Subcutaneous abdominal adipose tissue (tissue), 5 donors: ENCODE measurements at regions not wholly inside any gene's neighbourhood (a gene's known extent, or its start where the extent isn't known, plus 50 kb on each side); places are given as distances from the start of the nearest gene placed in this dataset.
"Not testable (repeated sequence)": the region's sequence is repeated elsewhere in the genome, so short reads cannot be mapped to it uniquely, and the experiment has no call there.

Source experiments
- H3K27ac ChIP-seq: one replicate; pipeline ENCODE4 v1.7.0; 2013; ENCODE audit warnings: low read depth, mild to moderate bottlenecking, inconsistent platforms, low read length, moderate library complexity
- H3K27me3 ChIP-seq, 5 donors: one replicate each; pipeline ENCODE4 v1.7.0; 2013; ENCODE audit warnings: low read length in 5 of 5, inconsistent platforms in 1 of 5; ENCODE audit not compliant: control insufficient read depth in 5 of 5, insufficient read depth in 4 of 5
- H3K36me3 ChIP-seq, 5 donors: one replicate each; pipeline ENCODE4 v1.7.0; 2013; ENCODE audit warnings: low read length in 5 of 5; ENCODE audit not compliant: control insufficient read depth in 5 of 5, insufficient read depth in 5 of 5
- H3K4me1 ChIP-seq, 5 donors: one replicate each; pipeline ENCODE4 v1.7.0; 2013; ENCODE audit warnings: low read length in 5 of 5, mild to moderate bottlenecking in 3 of 5, moderate library complexity in 1 of 5; ENCODE audit not compliant: control insufficient read depth in 5 of 5, insufficient read depth in 5 of 5
- H3K4me3 ChIP-seq, 5 donors: one replicate each; pipeline ENCODE4 v1.7.0; 2013; ENCODE audit warnings: low read length in 5 of 5, low read depth in 1 of 5
- H3K9ac ChIP-seq, 5 donors: one replicate each; pipeline ENCODE4 v1.7.0; 2013; ENCODE audit warnings: low read length in 5 of 5, mild to moderate bottlenecking in 4 of 5, moderate library complexity in 3 of 5
- H3K9me3 ChIP-seq, 5 donors: one replicate each; pipeline ENCODE4 v1.7.0; 2013; ENCODE audit warnings: low read length in 5 of 5; ENCODE audit not compliant: control insufficient read depth in 5 of 5
- donor health status: healthy.
- donor health status: healthy.
- donor health status: healthy.
- donor health status: healthy.
- donor health status: healthy.

DNA sequence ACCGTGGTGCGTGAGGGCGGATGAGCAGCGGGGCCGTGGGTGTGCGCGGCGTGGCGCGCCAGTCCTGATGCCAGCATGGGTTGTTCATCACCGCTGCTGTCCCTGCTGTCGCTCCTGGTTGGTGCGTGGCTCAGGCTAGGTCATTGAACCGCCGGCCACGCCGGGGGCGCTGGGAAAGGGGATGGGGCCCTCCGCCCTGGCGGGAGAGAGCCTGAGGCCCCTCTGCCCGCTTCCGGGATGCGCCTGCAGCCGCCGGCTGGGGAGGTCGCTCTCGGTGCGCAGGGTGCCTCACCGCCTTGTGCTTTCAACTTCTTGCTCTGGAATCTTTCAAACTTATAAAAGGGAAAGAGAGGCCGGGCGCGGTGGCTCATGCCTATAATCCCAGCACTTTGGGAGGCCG, 68.5 kb upstream of the ERV3-1 start:
- H3K27ac ChIP-seq, H3K4me3 ChIP-seq, H3K4me1 ChIP-seq: not testable (repeated sequence)

DNA sequence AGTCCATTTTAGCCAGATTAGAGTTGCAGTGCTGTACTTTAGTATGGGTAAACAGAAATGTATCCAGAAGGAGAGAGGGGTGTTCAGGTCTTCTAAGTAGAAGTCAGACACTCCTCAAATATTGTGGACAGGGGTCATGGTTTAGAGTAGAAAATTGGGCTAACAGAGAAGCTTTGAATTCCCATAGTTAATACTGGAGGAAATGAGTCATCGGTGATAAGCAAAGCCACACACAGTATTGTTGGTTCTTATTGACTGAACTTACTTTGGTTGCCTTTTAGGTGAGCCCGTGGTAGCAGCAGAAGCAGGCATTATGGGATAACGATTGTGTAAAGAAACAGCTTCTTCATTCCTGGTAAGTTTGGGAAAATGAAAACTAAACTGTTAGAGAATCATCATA, 66.7 kb upstream of the ERV3-1 start:
- H3K27ac ChIP-seq, H3K4me1 ChIP-seq, H3K9me3 ChIP-seq, H3K4me3 ChIP-seq, H3K27me3 ChIP-seq, H3K9ac ChIP-seq: not testable (repeated sequence)
- peaks cover 0 to 13% (median 7%) of the 10 kb centered on the region in 5 donors for H3K36me3 ChIP-seq

More for the DNA sequence above, 68.5 kb upstream of the ERV3-1 start:
- not testable (repeated sequence) for H3K27me3 ChIP-seq, H3K36me3 ChIP-seq, H3K9ac ChIP-seq, H3K9me3 ChIP-seq

DNA sequence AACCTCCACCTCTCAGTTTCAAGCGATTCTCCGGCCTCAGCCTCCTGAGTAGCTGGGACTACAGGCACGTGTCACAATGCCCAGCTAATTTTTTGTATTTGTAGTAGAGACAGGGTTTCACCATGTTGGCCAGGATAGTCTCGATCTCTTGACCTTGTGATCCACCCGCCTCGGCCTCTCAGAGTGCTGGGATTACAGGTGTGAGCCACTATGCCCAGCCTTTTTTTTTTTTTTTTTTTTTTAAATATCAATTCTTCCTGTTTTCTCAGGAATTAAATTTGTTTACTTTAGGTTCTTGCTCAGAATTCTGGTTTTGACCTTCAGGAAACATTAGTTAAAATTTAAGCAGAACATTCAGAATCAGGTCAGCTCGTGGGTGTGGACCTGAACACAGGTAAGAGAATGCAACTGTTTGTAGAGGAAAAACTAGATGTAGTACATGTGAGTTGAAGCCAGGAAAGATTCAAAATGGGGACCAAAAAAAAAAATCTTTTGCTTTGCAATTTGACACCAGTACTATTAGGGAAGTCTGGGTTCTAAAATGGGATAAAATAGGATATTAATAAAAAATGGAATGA, 65.5 kb upstream of the ERV3-1 start:
- H3K4me1 ChIP-seq, H3K27ac ChIP-seq, H3K4me3 ChIP-seq, H3K9me3 ChIP-seq, H3K9ac ChIP-seq, H3K27me3 ChIP-seq: not testable (repeated sequence)
- H3K36me3 ChIP-seq: peaks cover 0 to 13% (median 7%) of the 10 kb centered on the region in 5 donors

DNA sequence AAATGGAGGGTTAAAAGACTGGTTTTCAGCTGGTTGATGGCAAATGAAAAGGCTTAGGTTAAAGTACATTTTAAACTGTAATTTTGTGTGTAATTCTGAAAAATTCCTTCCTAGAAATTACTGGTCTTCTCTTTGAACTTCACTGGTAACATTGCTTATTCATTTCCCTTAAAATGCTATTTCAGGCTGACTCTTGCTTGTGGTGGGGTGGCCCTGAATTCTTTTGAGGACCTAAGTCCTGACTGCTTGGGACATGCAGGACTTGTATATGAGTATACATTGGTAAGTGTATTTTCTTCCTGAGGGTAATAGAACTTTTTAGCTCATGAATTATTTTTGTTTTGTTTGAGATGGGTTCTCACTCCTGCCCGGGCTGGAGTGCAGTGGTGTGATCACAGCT, 63.0 kb upstream of the ERV3-1 start:
- H3K4me1 ChIP-seq, H3K4me3 ChIP-seq: not testable (repeated sequence)
- H3K36me3 ChIP-seq: peaks cover 0 to 17% (median 7%) of the 10 kb centered on the region in 5 donors

DNA sequence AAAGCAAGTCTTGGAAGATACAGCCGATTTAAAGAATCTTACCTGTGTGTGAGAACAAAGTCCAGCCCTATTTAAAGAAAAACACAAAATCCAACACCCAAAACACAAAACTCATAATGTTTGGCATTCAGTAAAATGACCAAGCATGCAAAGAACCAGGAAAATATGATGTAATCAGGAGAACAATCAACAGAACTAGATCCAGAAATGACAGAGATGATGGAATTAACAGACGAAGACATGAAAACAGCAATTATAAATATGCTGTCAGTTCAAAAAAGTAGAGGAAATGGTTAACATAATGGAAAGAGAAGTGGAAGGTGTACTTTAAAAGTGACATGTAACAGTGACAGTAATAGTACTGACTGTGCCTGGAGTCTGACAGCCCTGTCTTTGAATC, 56.1 kb upstream of the ERV3-1 start:
- H3K27ac ChIP-seq, H3K9me3 ChIP-seq, H3K4me1 ChIP-seq, H3K4me3 ChIP-seq, H3K9ac ChIP-seq, H3K36me3 ChIP-seq, H3K27me3 ChIP-seq: not testable (repeated sequence)

More for the DNA sequence above, 63.0 kb upstream of the ERV3-1 start:
- H3K27ac ChIP-seq, H3K9ac ChIP-seq, H3K9me3 ChIP-seq, H3K27me3 ChIP-seq: not testable (repeated sequence)

DNA sequence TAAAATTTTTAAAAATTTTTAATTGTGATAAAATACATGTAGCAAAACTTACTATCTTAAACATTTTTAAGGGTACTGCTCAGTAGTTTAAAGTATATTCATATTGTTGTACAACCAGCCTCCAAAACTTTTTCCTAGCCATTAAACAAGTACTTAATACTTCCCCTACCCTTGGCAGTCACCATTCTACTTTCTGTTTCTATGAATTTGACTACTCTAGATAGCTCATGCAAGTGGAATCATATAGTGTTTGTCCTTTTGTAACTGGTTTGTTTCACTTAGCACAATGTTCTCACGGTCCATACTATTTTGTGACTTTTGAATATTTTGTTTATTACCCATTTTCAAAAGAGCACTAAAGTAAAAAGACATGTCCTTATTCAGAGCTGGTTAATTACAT, 52.8 kb upstream of the ERV3-1 start:
- H3K36me3 ChIP-seq, H3K9ac ChIP-seq, H3K27ac ChIP-seq, H3K9me3 ChIP-seq, H3K4me1 ChIP-seq, H3K27me3 ChIP-seq, H3K4me3 ChIP-seq: not testable (repeated sequence)
